C4-2B (cell line): ENCODE measurements at regions not wholly inside any gene's neighbourhood (a gene's known extent, or its start where the extent isn't known, plus 50 kb on each side); places are given as distances from the start of the nearest gene placed in this dataset.
"Not testable (repeated sequence)": the region's sequence is repeated elsewhere in the genome, so short reads cannot be mapped to it uniquely, and the experiment has no call there.

ENCODE experiments used
- H3K27ac ChIP-seq: fragments of 450-650 bp; 2 replicates; pipeline ENCODE4 v1.5.1; 2017
- CTCF ChIP-seq: fragments of 450-650 bp; conservative IDR thresholded peaks from 2 replicates; pipeline ENCODE4 v1.5.1; 2017; ENCODE audit warnings: mild to moderate bottlenecking
- ZFX ChIP-seq: fragments of 450-650 bp; IDR thresholded peaks from 2 replicates; pipeline ENCODE4 v1.6.1; 2017

- no peak overlapping the region for H3K27ac ChIP-seq
- no peak for TF ChIP-seq CTCF
- TF ChIP-seq ZFX, result no peak
These were observed 235.8 kb downstream of the YTHDC2 start for GRCh38 chr5:113749334-113749733.

- not testable (repeated sequence) for H3K27ac ChIP-seq
These were observed 239.7 kb downstream of the YTHDC2 start for GRCh38 chr5:113753182-113753581.

GRCh38 chr5:113755516-113755915, 242.0 kb downstream of the YTHDC2 start:
- TF ChIP-seq CTCF (no peak), ZFX (no peak)
- no peak overlapping the region for H3K27ac ChIP-seq

GRCh38 chr5:113757508-113757907, 244.0 kb downstream of the YTHDC2 start:
- no peak for TF ChIP-seq CTCF
- no peak for TF ChIP-seq ZFX
- H3K27ac ChIP-seq, result no peak overlapping the region

GRCh38 chr5:113759505-113759904, 246.0 kb downstream of the YTHDC2 start:
- no peak overlapping the region for H3K27ac ChIP-seq
- TF ChIP-seq CTCF, result no peak
- no peak for TF ChIP-seq ZFX

GRCh38 chr5:113760486-113760885, 247.0 kb downstream of the YTHDC2 start:
- no peak for TF ChIP-seq CTCF
- no peak for TF ChIP-seq ZFX
- H3K27ac ChIP-seq, result no peak overlapping the region

- TF ChIP-seq CTCF (no peak), ZFX (no peak)
- no peak overlapping the region for H3K27ac ChIP-seq
These were observed 248.1 kb downstream of the YTHDC2 start for GRCh38 chr5:113761594-113761993.

- TF ChIP-seq CTCF, result no peak
- no peak for TF ChIP-seq ZFX
- no peak overlapping the region for H3K27ac ChIP-seq
These were observed 250.9 kb downstream of the YTHDC2 start for GRCh38 chr5:113764382-113764781.

GRCh38 chr5:113766827-113767226, 253.3 kb downstream of the YTHDC2 start:
- not testable (repeated sequence) for H3K27ac ChIP-seq
